Ascending aorta (tissue), 2 donors: ENCODE measurements at regions not wholly inside any gene's neighbourhood (a gene's known extent, or its start where the extent isn't known, plus 50 kb on each side); places are given as distances from the start of the nearest gene placed in this dataset.

Source experiments
- DNase-seq, 2 donors: peaks; one replicate each; pipeline ENCODE4 v3.0.0-alpha.2; 2019; ENCODE audit warnings: low spot score in 2 of 2
- H3K27ac ChIP-seq, 2 donors: fragments of 200-600 bp; sonication (generic); one replicate each; pipeline ENCODE4 v1.5.1; 2016 to 2017; ENCODE audit warnings: mild to moderate bottlenecking in 1 of 2
- H3K27me3 ChIP-seq: fragments of 200-600 bp; sonication (generic); one replicate; pipeline ENCODE4 v1.5.1; 2017
- H3K36me3 ChIP-seq, 2 donors: fragments of 200-600 bp; sonication (generic); one replicate each; pipeline ENCODE4 v1.5.1; 2016
- H3K4me1 ChIP-seq, 2 donors: fragments of 200-600 bp; sonication (generic); one replicate each; pipeline ENCODE4 v1.5.1; 2016 to 2017; ENCODE audit warnings: mild to moderate bottlenecking in 1 of 2
- H3K4me3 ChIP-seq, 2 donors: fragments of 200-600 bp; sonication (generic); one replicate each; pipeline ENCODE4 v1.5.1; 2016 to 2017; ENCODE audit warnings: mild to moderate bottlenecking in 1 of 2
- H3K9me3 ChIP-seq, 2 donors: fragments of 200-600 bp; sonication (generic); one replicate each; pipeline ENCODE4 v1.5.1; 2016
- intact Hi-C: fragments of 100-400 bp; cut with DNase I; formaldehyde crosslinking; loops from one replicate; pipeline ENCODE4 v1.15.1; 2023
- TF ChIP-seq, protein P1 (sequence below), 3 experiments: fragments of 200-600 bp in 2 of 3; fragments of 450-650 bp in 1 of 3; sonication (generic) in 2 of 3; IDR thresholded peaks; one replicate each; pipeline ENCODE4 v1.5.1; 2016 to 2019; ENCODE audit warnings: antibody characterized with exemption in 3 of 3, mild to moderate bottlenecking in 1 of 3, moderate library complexity in 1 of 3

DNA sequence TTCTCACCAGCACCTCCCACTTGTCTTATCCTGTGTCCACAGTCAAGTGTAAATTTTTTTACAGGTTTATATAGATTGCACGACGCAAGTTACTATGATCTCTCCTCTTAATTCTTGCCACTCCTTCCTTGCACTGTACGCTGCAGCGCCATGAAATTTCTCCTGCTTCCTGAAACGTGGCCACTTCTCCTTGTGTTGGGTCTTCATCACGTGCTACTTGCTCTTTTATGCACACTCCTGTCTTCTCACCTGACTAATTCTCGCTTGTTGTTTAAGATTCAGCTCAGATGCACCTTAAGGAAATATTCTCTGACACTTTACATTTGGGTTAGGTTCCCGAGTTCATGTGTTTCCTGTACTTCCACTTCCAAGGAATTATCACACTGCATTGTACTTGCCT is 76.5 kb upstream of the ODAD2 start:
- TF ChIP-seq, protein P1, sequence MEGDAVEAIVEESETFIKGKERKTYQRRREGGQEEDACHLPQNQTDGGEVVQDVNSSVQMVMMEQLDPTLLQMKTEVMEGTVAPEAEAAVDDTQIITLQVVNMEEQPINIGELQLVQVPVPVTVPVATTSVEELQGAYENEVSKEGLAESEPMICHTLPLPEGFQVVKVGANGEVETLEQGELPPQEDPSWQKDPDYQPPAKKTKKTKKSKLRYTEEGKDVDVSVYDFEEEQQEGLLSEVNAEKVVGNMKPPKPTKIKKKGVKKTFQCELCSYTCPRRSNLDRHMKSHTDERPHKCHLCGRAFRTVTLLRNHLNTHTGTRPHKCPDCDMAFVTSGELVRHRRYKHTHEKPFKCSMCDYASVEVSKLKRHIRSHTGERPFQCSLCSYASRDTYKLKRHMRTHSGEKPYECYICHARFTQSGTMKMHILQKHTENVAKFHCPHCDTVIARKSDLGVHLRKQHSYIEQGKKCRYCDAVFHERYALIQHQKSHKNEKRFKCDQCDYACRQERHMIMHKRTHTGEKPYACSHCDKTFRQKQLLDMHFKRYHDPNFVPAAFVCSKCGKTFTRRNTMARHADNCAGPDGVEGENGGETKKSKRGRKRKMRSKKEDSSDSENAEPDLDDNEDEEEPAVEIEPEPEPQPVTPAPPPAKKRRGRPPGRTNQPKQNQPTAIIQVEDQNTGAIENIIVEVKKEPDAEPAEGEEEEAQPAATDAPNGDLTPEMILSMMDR (IDR thresholded peaks at IDR 0.05) = no peak
- Histone ChIP-seq H3K4me3 (no peak overlapping the region), H3K27ac (no peak overlapping the region), H3K36me3 (peaks cover 8 to 9% of the 10 kb centered on the region in 2 donors), H3K9me3 (no peaks in the 10 kb centered on the region), H3K4me1 (no peaks in the 10 kb centered on the region), H3K27me3 (no peaks in the 10 kb centered on the region)
- intact Hi-C loops = no loop called here
- no peak for DNase-seq

DNA sequence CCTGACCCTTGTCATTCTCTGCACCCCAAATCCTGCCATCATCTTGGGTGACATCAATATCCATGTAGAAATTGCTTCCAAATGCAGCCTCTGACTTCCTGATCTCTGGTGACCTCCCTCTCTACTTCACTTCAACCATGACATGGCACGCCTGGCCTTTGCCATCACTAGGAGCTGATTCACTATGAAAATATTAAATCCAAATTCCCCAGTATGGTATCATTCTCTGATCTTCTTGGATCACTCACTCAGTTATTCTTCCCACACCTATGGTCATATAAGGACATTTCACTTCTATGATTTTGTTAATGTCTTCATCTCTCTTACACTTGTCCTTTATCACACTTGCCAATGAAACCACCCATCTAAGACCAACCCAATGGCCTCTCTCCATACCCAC is 73.7 kb upstream of the ODAD2 start:
- H3K9me3 ChIP-seq = no peaks in the 10 kb centered on the region
- no peaks in the 10 kb centered on the region for H3K4me1 ChIP-seq
- intact Hi-C loops = no loop called here
- H3K4me3 ChIP-seq = no peak overlapping the region
- H3K27me3 ChIP-seq = no peaks in the 10 kb centered on the region
- DNase-seq = no peak
- no peak overlapping the region for H3K27ac ChIP-seq
- H3K36me3 ChIP-seq = peaks cover 8 to 10% of the 10 kb centered on the region in 2 donors
- TF ChIP-seq, protein P1 (IDR thresholded peaks at IDR 0.05) = no peak

DNA sequence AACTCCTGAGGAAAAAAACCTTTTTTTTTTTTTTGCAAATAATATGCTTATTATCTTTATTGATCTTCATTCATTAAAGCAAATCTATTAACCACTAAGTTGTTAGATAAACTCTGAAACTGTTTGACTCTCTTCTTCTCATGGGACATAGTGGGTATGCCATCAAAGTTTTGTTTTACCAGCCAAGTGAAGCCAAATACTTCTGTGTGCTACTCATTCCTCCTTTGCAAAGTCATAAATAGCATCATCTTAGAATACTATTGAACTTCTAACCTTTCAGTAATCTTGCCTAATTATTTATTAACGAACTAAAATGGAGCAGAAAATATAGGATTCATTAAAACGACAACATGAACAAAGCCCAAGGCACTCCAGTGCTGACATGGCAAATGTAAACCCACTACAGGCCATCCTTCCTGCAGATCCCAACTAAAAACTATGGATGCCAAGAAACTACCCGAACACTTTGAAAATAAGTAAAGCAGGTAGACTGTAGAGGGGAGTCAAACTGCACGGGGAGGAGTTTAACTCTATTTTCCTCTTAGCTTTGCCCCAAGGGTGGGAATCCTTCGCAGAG is 61.2 kb upstream of the ODAD2 start:
- no peaks in the 10 kb centered on the region for H3K9me3 ChIP-seq
- no peak for DNase-seq
- TF ChIP-seq, protein P1 (IDR thresholded peaks at IDR 0.05) = no peak
- intact Hi-C loops = loop anchor here (5.0 kb wide), 1 partner anchor 112 kb away; no protein-coding TSS in a partner anchor
- H3K4me3 ChIP-seq = no peak overlapping the region
- H3K27ac ChIP-seq = peak overlapping the region in 1 of 2 donors; percentile 48
- peaks cover 0 to 9% of the 10 kb centered on the region in 2 donors for H3K4me1 ChIP-seq
- H3K27me3 ChIP-seq = no peaks in the 10 kb centered on the region
- peaks cover 0 to 6% of the 10 kb centered on the region in 2 donors for H3K36me3 ChIP-seq

DNA sequence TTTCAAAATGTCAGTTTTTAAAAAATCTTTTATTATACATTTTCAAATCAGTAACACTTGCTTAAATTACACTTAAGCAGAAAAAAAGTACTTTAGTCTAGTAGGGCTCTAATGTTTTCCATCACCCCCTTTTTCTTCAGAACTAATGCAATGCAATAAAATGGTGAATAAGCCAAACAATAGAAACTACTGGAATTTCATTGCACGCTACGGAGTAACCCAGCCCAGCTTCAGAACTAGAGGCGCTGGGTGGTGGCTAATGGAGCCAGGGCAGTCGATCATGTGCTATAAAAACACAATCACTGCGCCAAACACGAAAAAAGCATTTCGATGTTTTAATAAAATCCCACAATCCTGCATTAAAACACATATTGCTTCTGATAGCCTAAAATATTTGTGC is 59.9 kb upstream of the ODAD2 start:
- Histone ChIP-seq H3K9me3 (no peaks in the 10 kb centered on the region), H3K27ac (no peak overlapping the region), H3K27me3 (no peaks in the 10 kb centered on the region), H3K4me3 (no peak overlapping the region), H3K4me1 (peaks cover 0 to 17% of the 10 kb centered on the region in 2 donors), H3K36me3 (peaks cover 0 to 6% of the 10 kb centered on the region in 2 donors)
- DNase-seq = no peak
- intact Hi-C loops = loop anchor here (10.0 kb wide), 1 partner anchor 326 kb away; no protein-coding TSS in a partner anchor
- TF ChIP-seq, protein P1 (IDR thresholded peaks at IDR 0.05) = no peak

DNA sequence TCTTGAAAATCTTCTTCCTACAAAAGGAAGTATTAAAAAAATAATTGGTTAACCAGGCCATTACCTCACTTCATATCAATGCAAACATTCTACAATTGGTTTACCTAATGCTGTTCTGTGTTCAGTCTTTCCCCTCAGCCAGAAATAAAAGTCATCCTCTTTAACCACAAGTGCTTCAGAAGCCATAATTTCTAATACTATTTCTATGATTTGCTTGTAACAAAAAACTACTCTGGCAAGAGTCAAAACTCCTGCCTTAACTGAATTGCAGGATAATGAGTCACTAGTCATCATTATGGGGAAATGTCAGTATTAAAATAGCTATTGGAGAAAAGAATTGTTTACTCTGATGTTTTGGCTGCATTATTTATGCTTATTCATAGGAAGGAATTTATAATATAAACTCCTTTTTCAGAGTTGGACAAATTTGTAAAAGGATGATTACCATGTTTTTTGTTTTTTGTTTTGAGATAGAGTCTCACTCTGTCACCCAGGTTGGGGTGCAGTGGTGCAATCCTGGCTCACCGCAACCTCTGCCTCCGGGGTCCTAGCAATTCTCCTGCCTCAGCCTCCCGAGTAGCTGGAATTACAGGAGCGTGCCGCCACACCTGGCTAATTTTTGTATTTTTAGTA is 55.5 kb upstream of the ODAD2 start:
- no peak for DNase-seq
- H3K27me3 ChIP-seq = no peaks in the 10 kb centered on the region
- H3K4me1 ChIP-seq = peaks cover 0 to 12% of the 10 kb centered on the region in 2 donors
- H3K27ac ChIP-seq = peak overlapping the region; percentile 71 to 72
- no peak overlapping the region for H3K4me3 ChIP-seq
- H3K9me3 ChIP-seq = no peaks in the 10 kb centered on the region
- intact Hi-C loops = loop anchor here (2.0 to 10.0 kb wide), 3 partner anchors 312 to 432 kb away; no protein-coding TSS in a partner anchor
- peaks cover 0 to 6% of the 10 kb centered on the region in 2 donors for H3K36me3 ChIP-seq
- TF ChIP-seq, protein P1 (IDR thresholded peaks at IDR 0.05) = no peak
